ENCODE measurements at regions not wholly inside any gene's neighbourhood (a gene's known extent, or its start where the extent isn't known, plus 50 kb on each side); places are given as distances from the start of the nearest gene placed in this dataset.
A peak's percentile ranks its signal among the peaks of the same experiment; 100 is the strongest.

- TF ChIP-seq L3MBTL2 (conservative IDR thresholded peaks at IDR 0.05) = no peak
- no peak for TF ChIP-seq SP1 (IDR thresholded peaks at IDR 0.05)
- no peak for TF ChIP-seq ELF4 (IDR thresholded peaks at IDR 0.05)
- TF ChIP-seq FOXK2 (IDR thresholded peaks at IDR 0.05) = no peak
- no peak for TF ChIP-seq FOXM1 (IDR thresholded peaks at IDR 0.05; ENCODE audit: borderline replicate concordance)
- no peak for TF ChIP-seq HDGF (IDR thresholded peaks at IDR 0.05; ENCODE audit: borderline replicate concordance)
- peak; percentile 12; the same call in 1 of the 2 replicates for TF ChIP-seq PKNOX1 (IDR thresholded peaks at IDR 0.05)
- no peak for TF ChIP-seq FOXA1 (IDR thresholded peaks at IDR 0.05)
- no peak for TF ChIP-seq SUZ12 (IDR thresholded peaks at IDR 0.05)
- TF ChIP-seq BHLHE40 (IDR thresholded peaks at IDR 0.05; ENCODE audit: borderline replicate concordance) = no peak
- no peak for TF ChIP-seq TARDBP (IDR thresholded peaks at IDR 0.05)
- TF ChIP-seq LEF1 (IDR thresholded peaks at IDR 0.05; ENCODE audit: borderline replicate concordance) = no peak
- no peak for TF ChIP-seq NFRKB (IDR thresholded peaks at IDR 0.05)
Measured at GRCh38 chr1:4166713-4167112, 266.6 kb upstream of the C1orf174 start.
